ENCODE measurements at regions not wholly inside any gene's neighbourhood (a gene's known extent, or its start where the extent isn't known, plus 50 kb on each side); places are given as distances from the start of the nearest gene placed in this dataset.

DNA sequence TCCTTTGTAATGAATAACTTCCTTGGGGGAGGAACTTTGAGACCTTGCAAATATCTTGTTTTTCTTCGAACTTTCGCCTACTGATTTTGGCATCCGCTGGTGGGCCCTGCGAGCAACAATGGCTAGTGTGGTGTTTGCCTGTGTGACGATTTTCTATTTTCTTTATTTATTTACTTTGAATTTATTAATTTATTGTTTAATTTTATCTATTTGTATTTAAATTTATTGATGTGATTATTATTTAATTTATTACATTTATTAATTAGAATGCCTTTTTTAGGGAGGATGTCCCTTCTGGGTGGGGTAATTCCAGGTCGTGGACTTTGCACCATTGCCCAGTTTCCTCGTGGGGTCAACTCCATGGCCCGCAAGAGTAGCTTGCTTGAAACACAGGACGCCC lies 149.7 kb downstream of the ZNF664 start:
- H3K79me2 ChIP-seq (ENCODE audit: insufficient read depth, low read length): no peaks in the 10 kb centered on the region
- DNase-seq (ENCODE audit: low spot score) (no peak), FAIRE-seq (no peak), ATAC-seq (no peak)
- H4K20me1 ChIP-seq (ENCODE audit: insufficient read depth, low read length): no peaks in the 10 kb centered on the region
- intact Hi-C loops (cut with micrococcal nuclease; ENCODE audit: unreplicated experiment) (no loop called here), in situ Hi-C loops (cut with HindIII; ENCODE audit: extremely low pct_ligation_motif_present, low pct_unique_long_range_greater_than_20kb) (no loop called here)
- WGBS (ENCODE audit: low lambda C conversion rate): 43% methylated on average over 9 of the region's 9 CpGs
- TF ChIP-seq TCF7 (IDR thresholded peaks at IDR 0.05; ENCODE audit: low read depth) (no peak), PHF20 (CRISPR knock-in tag; IDR thresholded peaks at IDR 0.05) (no peak), REST (IDR thresholded peaks at IDR 0.05; ENCODE audit: borderline replicate concordance in 1 of 2, low read depth in 1 of 2, low read length in 2 of 2) (no peak)
- TF ChIP-seq, protein P1, sequence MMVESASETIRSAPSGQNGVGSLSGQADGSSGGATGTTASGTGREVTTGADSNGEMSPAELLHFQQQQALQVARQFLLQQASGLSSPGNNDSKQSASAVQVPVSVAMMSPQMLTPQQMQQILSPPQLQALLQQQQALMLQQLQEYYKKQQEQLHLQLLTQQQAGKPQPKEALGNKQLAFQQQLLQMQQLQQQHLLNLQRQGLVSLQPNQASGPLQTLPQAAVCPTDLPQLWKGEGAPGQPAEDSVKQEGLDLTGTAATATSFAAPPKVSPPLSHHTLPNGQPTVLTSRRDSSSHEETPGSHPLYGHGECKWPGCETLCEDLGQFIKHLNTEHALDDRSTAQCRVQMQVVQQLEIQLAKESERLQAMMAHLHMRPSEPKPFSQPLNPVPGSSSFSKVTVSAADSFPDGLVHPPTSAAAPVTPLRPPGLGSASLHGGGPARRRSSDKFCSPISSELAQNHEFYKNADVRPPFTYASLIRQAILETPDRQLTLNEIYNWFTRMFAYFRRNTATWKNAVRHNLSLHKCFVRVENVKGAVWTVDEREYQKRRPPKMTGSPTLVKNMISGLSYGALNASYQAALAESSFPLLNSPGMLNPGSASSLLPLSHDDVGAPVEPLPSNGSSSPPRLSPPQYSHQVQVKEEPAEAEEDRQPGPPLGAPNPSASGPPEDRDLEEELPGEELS (CRISPR knock-in tag; IDR thresholded peaks at IDR 0.05): no peak
- no peaks in the 10 kb centered on the region for H3K36me3 ChIP-seq (replicated peaks in 1 of 2; ENCODE audit: control insufficient read depth in 1 of 2, insufficient read depth in 2 of 2, low read length in 2 of 2)
- H2AFZ ChIP-seq (ENCODE audit: low read length): no peak overlapping the region
- peaks cover 0 to 12% of the 10 kb centered on the region in 2 experiments; a peak in 2 of 5 replicates for H3K27me3 ChIP-seq (ENCODE audit: control insufficient read depth in 1 of 2, insufficient read depth in 2 of 2, low read length in 2 of 2)
- no TSS peak for BruUV-seq (replicated peaks)
- H3K9ac ChIP-seq (ENCODE audit: insufficient read depth, low read depth, low read length): no peak overlapping the region
- ChIA-PET CTCF (ENCODE audit: low intra/inter-chr PET ratio, low total read pairs) (no interaction called here), POLR2A (no interaction called here)
- no peak overlapping the region for H3K27ac ChIP-seq (ENCODE audit: extremely low read length, insufficient read depth, low read length)
- no peaks in the 10 kb centered on the region for H3K9me3 ChIP-seq (ENCODE audit: low read length)
- no peak overlapping the region for H3K4me3 ChIP-seq (replicated peaks in 1 of 3; ENCODE audit: insufficient read depth in 1 of 3, low read depth in 2 of 3, low read length in 3 of 3)
- H3K4me1 ChIP-seq (ENCODE audit: insufficient read depth, low read length): peaks cover 9% of the 10 kb centered on the region; the same call in 1 of the 2 replicates
- no peak overlapping the region for H3K4me2 ChIP-seq (ENCODE audit: low read depth, low read length)
